SK-N-SH treated with all-trans-retinoic acid at 6 μM for 48 hours (cell line): ENCODE measurements at regions not wholly inside any gene's neighbourhood (a gene's known extent, or its start where the extent isn't known, plus 50 kb on each side); places are given as distances from the start of the nearest gene placed in this dataset.
A peak's percentile ranks its signal among the peaks of the same experiment; 100 is the strongest.

ENCODE experiments used
- ATAC-seq: fragments of 200-7000 bp; cut with Tn5 transposase; 3 replicates; pipeline ENCODE4 v1.9.1; 2020; ENCODE audit warnings: mild to moderate bottlenecking, moderate library complexity
- BACH2 ChIP-seq: fragments of 250-450 bp; sonication (Bioruptor Pico); IDR thresholded peaks from 2 replicates; pipeline ENCODE4 v1.9.0; 2021; ENCODE audit warnings: mild to moderate bottlenecking, borderline replicate concordance
- CSDC2 ChIP-seq: fragments of 250-450 bp; sonication (Bioruptor Pico); IDR thresholded peaks from 2 replicates; pipeline ENCODE4 v1.5.0; 2020; ENCODE audit warnings: mild to moderate bottlenecking, moderate library complexity
- GLIS3 ChIP-seq: fragments of 250-450 bp; sonication (Bioruptor Pico); IDR thresholded peaks from 2 replicates; pipeline ENCODE4 v1.5.0; 2020; ENCODE audit warnings: mild to moderate bottlenecking, moderate library complexity
- ISL1 ChIP-seq: fragments of 250-450 bp; sonication (Bioruptor Pico); IDR thresholded peaks from 2 replicates; pipeline ENCODE4 v2.1.2; 2022; ENCODE audit warnings: mild to moderate bottlenecking, moderate library complexity
- OSR1 ChIP-seq: fragments of 250-450 bp; sonication (Bioruptor Pico); IDR thresholded peaks from 2 replicates; pipeline ENCODE4 v1.8.0; 2022; ENCODE audit warnings: moderate library complexity, mild to moderate bottlenecking, inconsistent platforms
- PPARA ChIP-seq: fragments of 250-450 bp; sonication (Bioruptor Pico); IDR thresholded peaks from 2 replicates; pipeline ENCODE4 v1.5.0; 2020; ENCODE audit warnings: mild to moderate bottlenecking, borderline replicate concordance
- RARB ChIP-seq: fragments of 250-450 bp; sonication (Bioruptor Pico); IDR thresholded peaks from 2 replicates; pipeline ENCODE4 v1.8.0; 2021; ENCODE audit warnings: mild to moderate bottlenecking, moderate library complexity
- SNAI2 ChIP-seq: fragments of 250-450 bp; sonication (Bioruptor Pico); IDR thresholded peaks from 2 replicates; pipeline ENCODE4 v1.5.0; 2020; ENCODE audit warnings: mild to moderate bottlenecking, moderate library complexity
- ZC3H10 ChIP-seq: fragments of 250-450 bp; sonication (Bioruptor Pico); IDR thresholded peaks from 2 replicates; pipeline ENCODE4 v1.5.1; 2021; ENCODE audit warnings: mild to moderate bottlenecking, moderate library complexity
- ZFP3 ChIP-seq: fragments of 250-450 bp; sonication (Bioruptor Pico); IDR thresholded peaks from 2 replicates; pipeline ENCODE4 v1.5.0; 2020; ENCODE audit warnings: mild to moderate bottlenecking, moderate library complexity
- ZFP30 ChIP-seq: fragments of 450-650 bp; formaldehyde crosslinking; IDR thresholded peaks from 2 replicates; pipeline ENCODE4 v1.5.0; 2022; ENCODE audit warnings: mild to moderate bottlenecking, moderate library complexity
- ZNF565 ChIP-seq: fragments of 450-650 bp; formaldehyde crosslinking; conservative IDR thresholded peaks from 2 replicates; pipeline ENCODE4 v1.5.0; 2020; ENCODE audit warnings: low read depth, mild to moderate bottlenecking, moderate library complexity
- ZNF70 ChIP-seq: fragments of 450-650 bp; formaldehyde crosslinking; IDR thresholded peaks from 2 replicates; pipeline ENCODE4 v1.5.0; 2020; ENCODE audit warnings: mild to moderate bottlenecking, moderate library complexity
- ZNF8 ChIP-seq: fragments of 450-650 bp; formaldehyde crosslinking; IDR thresholded peaks from 2 replicates; pipeline ENCODE4 v1.5.0; 2020; ENCODE audit warnings: mild to moderate bottlenecking, moderate library complexity
- TF ChIP-seq, protein P1 (sequence below): fragments of 250-450 bp; sonication (Bioruptor Pico); IDR thresholded peaks from 2 replicates; pipeline ENCODE4 v1.5.1; 2021; ENCODE audit warnings: mild to moderate bottlenecking, moderate library complexity
- TF ChIP-seq, protein P2 (sequence below): fragments of 250-450 bp; sonication (Bioruptor Pico); IDR thresholded peaks from 2 replicates; pipeline ENCODE4 v1.5.0; 2020; ENCODE audit warnings: mild to moderate bottlenecking, moderate library complexity
- TF ChIP-seq, protein P3 (sequence below): fragments of 250-450 bp; sonication (Bioruptor Pico); IDR thresholded peaks from 2 replicates; pipeline ENCODE4 v1.5.1; 2020; ENCODE audit warnings: low read depth, mild to moderate bottlenecking, moderate library complexity

DNA sequence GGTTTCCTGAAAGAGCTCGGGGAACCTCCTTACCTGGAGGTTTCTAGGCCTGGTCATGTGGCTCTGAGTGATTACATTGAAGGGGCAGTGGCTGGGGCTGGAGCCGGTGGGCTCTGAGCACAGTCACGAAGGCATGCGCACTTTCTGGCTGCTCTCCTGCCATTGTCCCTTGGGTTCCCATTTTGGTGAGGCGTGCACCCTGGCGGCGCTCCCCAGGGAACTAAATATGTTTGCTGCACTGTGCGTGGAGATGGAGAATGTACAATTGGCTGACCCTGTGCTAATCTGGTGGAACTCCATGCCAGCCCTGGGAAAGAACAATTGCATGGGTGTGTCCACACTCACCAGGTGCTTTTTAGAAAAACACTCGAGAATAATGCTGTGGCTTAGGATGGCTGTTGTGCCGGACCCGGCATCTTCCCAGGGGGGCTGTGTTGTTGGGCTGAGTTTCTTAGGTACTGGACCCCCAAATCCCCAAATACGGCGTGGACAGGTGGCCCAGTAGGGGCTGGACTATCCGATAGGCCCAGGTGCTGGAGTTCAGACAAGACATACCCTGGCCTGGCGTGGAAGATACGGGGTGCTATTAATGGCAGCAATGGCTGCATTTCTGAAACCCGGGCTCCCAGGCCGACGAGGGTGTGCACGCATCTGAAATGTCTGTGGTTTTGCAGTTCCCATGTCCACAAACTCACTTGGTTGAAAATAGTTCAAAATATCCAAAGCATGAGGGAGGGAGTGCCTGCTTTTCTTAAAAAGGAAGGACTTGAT is 230.5 kb downstream of the SEC14L1 start:
- TF ChIP-seq ZFP3 (no peak), PPARA (CRISPR knock-in tag) (no peak), ZC3H10 (no peak), BACH2 (CRISPR knock-in tag) (no peak), ZFP30 (CRISPR knock-in tag) (no peak), OSR1 (CRISPR knock-in tag) (no peak), CSDC2 (CRISPR knock-in tag) (no peak), ZNF565 (CRISPR knock-in tag) (no peak), SNAI2 (no peak)
- TF ChIP-seq, protein P1, sequence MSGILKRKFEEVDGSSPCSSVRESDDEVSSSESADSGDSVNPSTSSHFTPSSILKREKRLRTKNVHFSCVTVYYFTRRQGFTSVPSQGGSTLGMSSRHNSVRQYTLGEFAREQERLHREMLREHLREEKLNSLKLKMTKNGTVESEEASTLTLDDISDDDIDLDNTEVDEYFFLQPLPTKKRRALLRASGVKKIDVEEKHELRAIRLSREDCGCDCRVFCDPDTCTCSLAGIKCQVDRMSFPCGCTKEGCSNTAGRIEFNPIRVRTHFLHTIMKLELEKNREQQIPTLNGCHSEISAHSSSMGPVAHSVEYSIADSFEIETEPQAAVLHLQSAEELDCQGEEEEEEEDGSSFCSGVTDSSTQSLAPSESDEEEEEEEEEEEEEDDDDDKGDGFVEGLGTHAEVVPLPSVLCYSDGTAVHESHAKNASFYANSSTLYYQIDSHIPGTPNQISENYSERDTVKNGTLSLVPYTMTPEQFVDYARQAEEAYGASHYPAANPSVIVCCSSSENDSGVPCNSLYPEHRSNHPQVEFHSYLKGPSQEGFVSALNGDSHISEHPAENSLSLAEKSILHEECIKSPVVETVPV (CRISPR knock-in tag), result no peak
- no peak for ATAC-seq

DNA sequence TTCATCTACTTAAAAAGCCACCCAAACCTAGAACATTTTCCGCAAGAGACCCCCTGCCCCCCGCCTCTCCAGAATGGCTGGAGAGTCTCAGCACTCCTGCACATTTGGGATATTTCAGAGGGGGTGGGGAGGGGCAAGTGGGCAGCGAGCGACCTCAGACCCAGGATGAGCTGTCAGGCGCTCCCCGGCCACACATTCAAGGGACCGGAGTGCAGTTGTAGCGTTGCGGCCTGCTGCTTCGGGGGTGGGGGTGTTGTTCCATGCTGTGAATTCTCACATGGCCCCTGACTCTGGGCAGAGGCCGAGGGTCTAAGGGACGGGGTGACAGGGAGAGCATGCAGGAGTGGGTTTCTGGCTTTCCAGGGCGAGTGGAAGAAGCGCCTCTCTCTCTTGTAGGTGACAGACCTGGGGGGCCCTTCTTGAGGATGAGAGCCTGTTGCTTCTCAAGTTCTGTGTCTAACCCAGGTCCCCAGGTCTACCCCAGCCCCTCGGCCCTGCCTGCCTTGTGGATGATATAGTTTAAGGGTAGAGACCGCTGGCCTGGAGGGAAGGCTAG is 231.2 kb downstream of the SEC14L1 start:
- no peak for ATAC-seq

DNA sequence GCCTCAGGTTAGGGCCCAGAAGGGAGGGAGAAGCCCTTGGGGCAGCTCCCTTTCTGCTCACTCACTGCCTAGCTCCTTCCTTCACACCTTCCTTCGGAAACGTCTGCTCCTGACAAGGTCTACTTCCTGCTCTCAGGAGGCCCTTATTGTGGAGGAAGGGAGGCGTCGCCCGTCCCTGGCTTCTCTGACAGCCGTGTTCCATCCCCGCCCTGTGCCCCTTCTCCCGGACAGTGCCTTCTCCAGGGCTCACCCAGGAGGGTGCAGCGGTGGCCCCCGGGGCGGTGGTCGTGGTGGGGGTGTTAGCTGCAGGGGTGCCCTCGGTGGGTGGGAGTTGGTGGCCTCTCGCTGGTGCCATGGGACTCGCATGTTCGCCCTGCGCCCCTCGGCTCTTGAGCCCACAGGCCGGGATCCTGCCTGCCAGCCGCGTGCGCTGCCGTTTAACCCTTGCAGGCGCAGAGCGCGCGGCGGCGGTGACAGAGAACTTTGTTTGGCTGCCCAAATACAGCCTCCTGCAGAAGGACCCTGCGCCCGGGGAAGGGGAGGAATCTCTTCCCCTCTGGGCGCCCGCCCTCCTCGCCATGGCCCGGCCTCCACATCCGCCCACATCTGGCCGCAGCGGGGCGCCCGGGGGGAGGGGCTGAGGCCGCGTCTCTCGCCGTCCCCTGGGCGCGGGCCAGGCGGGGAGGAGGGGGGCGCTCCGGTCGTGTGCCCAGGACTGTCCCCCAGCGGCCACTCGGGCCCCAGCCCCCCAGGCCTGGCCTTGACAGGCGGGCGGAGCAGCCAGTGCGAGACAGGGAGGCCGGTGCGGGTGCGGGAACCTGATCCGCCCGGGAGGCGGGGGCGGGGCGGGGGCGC is 231.9 kb downstream of the SEC14L1 start:
- TF ChIP-seq ZFP3 (0 out of 2 replicates have a peak, but pooled peaks have one; percentile 16), ZNF8 (CRISPR knock-in tag) (no peak), ZNF70 (CRISPR knock-in tag) (peak; percentile 87), GLIS3 (CRISPR knock-in tag) (no peak), SNAI2 (no peak)
- TF ChIP-seq, protein P2, sequence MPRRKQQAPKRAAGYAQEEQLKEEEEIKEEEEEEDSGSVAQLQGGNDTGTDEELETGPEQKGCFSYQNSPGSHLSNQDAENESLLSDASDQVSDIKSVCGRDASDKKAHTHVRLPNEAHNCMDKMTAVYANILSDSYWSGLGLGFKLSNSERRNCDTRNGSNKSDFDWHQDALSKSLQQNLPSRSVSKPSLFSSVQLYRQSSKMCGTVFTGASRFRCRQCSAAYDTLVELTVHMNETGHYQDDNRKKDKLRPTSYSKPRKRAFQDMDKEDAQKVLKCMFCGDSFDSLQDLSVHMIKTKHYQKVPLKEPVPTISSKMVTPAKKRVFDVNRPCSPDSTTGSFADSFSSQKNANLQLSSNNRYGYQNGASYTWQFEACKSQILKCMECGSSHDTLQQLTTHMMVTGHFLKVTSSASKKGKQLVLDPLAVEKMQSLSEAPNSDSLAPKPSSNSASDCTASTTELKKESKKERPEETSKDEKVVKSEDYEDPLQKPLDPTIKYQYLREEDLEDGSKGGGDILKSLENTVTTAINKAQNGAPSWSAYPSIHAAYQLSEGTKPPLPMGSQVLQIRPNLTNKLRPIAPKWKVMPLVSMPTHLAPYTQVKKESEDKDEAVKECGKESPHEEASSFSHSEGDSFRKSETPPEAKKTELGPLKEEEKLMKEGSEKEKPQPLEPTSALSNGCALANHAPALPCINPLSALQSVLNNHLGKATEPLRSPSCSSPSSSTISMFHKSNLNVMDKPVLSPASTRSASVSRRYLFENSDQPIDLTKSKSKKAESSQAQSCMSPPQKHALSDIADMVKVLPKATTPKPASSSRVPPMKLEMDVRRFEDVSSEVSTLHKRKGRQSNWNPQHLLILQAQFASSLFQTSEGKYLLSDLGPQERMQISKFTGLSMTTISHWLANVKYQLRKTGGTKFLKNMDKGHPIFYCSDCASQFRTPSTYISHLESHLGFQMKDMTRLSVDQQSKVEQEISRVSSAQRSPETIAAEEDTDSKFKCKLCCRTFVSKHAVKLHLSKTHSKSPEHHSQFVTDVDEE, result peak; percentile 60; the same call in 1 of the 2 replicates
- peak; percentile 45 for ATAC-seq

More for the DNA sequence above, 231.2 kb downstream of the SEC14L1 start:
- TF ChIP-seq OSR1 (CRISPR knock-in tag) (no peak), RARB (CRISPR knock-in tag) (no peak), BACH2 (CRISPR knock-in tag) (no peak), ZC3H10 (no peak), ISL1 (no peak)
- TF ChIP-seq, protein P3, sequence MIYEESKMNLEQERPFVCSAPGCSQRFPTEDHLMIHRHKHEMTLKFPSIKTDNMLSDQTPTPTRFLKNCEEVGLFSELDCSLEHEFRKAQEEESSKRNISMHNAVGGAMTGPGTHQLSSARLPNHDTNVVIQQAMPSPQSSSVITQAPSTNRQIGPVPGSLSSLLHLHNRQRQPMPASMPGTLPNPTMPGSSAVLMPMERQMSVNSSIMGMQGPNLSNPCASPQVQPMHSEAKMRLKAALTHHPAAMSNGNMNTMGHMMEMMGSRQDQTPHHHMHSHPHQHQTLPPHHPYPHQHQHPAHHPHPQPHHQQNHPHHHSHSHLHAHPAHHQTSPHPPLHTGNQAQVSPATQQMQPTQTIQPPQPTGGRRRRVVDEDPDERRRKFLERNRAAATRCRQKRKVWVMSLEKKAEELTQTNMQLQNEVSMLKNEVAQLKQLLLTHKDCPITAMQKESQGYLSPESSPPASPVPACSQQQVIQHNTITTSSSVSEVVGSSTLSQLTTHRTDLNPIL (CRISPR knock-in tag), result no peak
- TF ChIP-seq, protein P2, result no peak
- TF ChIP-seq, all 23 proteins: peak for 0
